ENCODE measurements at regions not wholly inside any gene's neighbourhood (a gene's known extent, or its start where the extent isn't known, plus 50 kb on each side); places are given as distances from the start of the nearest gene placed in this dataset.

DNA sequence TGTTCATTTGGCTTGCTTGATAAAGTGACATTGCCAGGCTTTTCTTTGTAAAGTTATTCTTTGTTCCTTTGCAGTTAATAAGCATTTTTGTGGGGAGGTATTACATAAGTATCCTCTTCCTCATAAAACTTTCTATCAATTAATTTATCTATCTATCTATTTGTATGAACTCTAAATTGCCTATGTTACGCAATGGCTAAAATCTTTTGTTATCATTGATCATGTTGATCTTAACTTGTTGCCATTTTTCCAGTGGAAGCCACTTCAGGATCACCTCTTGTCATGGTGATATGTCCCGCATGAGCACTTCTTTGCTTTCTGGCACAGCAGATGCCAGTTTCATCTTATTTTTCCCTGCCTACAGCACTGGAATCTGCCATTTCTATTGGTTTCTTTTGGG is 436.7 kb upstream of the KIF2A start:
- TF ChIP-seq, protein P1, sequence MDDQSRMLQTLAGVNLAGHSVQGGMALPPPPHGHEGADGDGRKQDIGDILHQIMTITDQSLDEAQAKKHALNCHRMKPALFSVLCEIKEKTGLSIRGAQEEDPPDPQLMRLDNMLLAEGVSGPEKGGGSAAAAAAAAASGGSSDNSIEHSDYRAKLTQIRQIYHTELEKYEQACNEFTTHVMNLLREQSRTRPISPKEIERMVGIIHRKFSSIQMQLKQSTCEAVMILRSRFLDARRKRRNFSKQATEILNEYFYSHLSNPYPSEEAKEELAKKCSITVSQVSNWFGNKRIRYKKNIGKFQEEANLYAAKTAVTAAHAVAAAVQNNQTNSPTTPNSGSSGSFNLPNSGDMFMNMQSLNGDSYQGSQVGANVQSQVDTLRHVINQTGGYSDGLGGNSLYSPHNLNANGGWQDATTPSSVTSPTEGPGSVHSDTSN (IDR thresholded peaks at IDR 0.05), result no peak
- TF ChIP-seq CHD4 (IDR thresholded peaks at IDR 0.05; ENCODE audit: borderline replicate concordance), result no peak
- TF ChIP-seq, protein P2, sequence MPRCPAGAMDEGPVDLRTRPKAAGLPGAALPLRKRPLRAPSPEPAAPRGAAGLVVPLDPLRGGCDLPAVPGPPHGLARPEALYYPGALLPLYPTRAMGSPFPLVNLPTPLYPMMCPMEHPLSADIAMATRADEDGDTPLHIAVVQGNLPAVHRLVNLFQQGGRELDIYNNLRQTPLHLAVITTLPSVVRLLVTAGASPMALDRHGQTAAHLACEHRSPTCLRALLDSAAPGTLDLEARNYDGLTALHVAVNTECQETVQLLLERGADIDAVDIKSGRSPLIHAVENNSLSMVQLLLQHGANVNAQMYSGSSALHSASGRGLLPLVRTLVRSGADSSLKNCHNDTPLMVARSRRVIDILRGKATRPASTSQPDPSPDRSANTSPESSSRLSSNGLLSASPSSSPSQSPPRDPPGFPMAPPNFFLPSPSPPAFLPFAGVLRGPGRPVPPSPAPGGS (IDR thresholded peaks at IDR 0.05), result no peak
- TF ChIP-seq USF2 (IDR thresholded peaks at IDR 0.05), result no peak
- no peak for TF ChIP-seq KDM5A (IDR thresholded peaks at IDR 0.05)
- no peak for TF ChIP-seq NFE2L2 (conservative IDR thresholded peaks at IDR 0.05; ENCODE audit: low read length)
- TF ChIP-seq ZNF302 (CRISPR knock-in tag; IDR thresholded peaks at IDR 0.05), result no peak
- TF ChIP-seq GATA3 (IDR thresholded peaks at IDR 0.05; ENCODE audit: borderline replicate concordance), result no peak
- no peaks in the 10 kb centered on the region for H3K4me1 ChIP-seq
- DNase-seq (ENCODE audit: low read depth in 1 of 2, low spot score in 1 of 2) (no peak), FAIRE-seq (no peak), ATAC-seq (no peak)
- H3K4me2 ChIP-seq, result no peak overlapping the region
- H3K27ac ChIP-seq, result no peak overlapping the region
- H3K4me3 ChIP-seq, result no peak overlapping the region
- ChIA-PET POLR2A (no interaction called here), CTCF (no interaction called here)
- WGBS (ENCODE audit: missing lambda C conversion rate), result 66% methylated on average over 2 of the region's 2 CpGs
- H3K9me3 ChIP-seq, result peaks cover 21% of the 10 kb centered on the region

DNA sequence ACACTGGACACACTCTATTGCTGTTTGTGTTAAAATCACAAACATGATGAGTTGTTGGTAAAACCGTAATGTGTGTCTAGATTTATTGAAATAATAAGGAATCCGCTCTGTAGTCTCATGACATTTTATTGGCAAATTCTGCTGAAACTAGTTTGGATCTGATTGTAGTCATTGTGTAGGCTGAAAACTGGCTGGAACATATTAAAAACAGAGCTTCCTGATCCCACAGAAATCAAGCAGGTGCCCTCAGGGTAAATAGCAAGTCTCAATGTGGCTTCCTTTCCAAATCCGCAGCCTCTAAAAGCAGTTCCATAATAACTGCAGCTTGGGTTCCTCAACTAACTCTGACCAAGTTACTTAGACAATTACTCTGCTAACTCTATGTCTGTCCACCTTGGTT is 427.5 kb upstream of the KIF2A start:
- TF ChIP-seq FOXS1 (CRISPR knock-in tag; IDR thresholded peaks at IDR 0.05) (no peak), GATA3 (IDR thresholded peaks at IDR 0.05; ENCODE audit: borderline replicate concordance) (no peak), HEYL (CRISPR knock-in tag; IDR thresholded peaks at IDR 0.05) (no peak), CHD4 (IDR thresholded peaks at IDR 0.05; ENCODE audit: borderline replicate concordance) (no peak), KDM5A (IDR thresholded peaks at IDR 0.05) (no peak), MAZ (IDR thresholded peaks at IDR 0.05; ENCODE audit: borderline replicate concordance, low read depth, low read length) (no peak), POLR2A (IDR thresholded peaks at IDR 0.05; ENCODE audit: low read length) (no peak), RAD21 (conservative IDR thresholded peaks at IDR 0.05 in 1 of 2, IDR thresholded peaks at IDR 0.05 in 1 of 2) (no peak), RFX5 (IDR thresholded peaks at IDR 0.05) (no peak), RARB (CRISPR knock-in tag; IDR thresholded peaks at IDR 0.05) (no peak), E2F6 (IDR thresholded peaks at IDR 0.05; ENCODE audit: borderline replicate concordance, low read depth) (no peak), HOXB13 (CRISPR knock-in tag; IDR thresholded peaks at IDR 0.05; ENCODE audit: low read depth) (no peak), CBX2 (IDR thresholded peaks at IDR 0.05; ENCODE audit: borderline replicate concordance, low read depth) (no peak), NFE2L2 (conservative IDR thresholded peaks at IDR 0.05; ENCODE audit: low read length) (no peak), SREBF2 (IDR thresholded peaks at IDR 0.05) (no peak), HES2 (IDR thresholded peaks at IDR 0.05) (no peak), NR3C1 (IDR thresholded peaks at IDR 0.05) (no peak)
- TF ChIP-seq, protein P2 (IDR thresholded peaks at IDR 0.05), result no peak
- TF ChIP-seq, protein P3, sequence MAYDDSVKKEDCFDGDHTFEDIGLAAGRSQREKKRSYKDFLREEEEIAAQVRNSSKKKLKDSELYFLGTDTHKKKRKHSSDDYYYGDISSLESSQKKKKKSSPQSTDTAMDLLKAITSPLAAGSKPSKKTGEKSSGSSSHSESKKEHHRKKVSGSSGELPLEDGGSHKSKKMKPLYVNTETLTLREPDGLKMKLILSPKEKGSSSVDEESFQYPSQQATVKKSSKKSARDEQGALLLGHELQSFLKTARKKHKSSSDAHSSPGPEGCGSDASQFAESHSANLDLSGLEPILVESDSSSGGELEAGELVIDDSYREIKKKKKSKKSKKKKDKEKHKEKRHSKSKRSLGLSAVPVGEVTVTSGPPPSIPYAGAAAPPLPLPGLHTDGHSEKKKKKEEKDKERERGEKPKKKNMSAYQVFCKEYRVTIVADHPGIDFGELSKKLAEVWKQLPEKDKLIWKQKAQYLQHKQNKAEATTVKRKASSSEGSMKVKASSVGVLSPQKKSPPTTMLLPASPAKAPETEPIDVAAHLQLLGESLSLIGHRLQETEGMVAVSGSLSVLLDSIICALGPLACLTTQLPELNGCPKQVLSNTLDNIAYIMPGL (CRISPR knock-in tag; IDR thresholded peaks at IDR 0.05; ENCODE audit: borderline replicate concordance), result no peak
- TF ChIP-seq, protein P1 (IDR thresholded peaks at IDR 0.05), result no peak

More for the DNA sequence above, 427.5 kb upstream of the KIF2A start:
- DNase-seq (ENCODE audit: low read depth in 1 of 2, low spot score in 1 of 2) (no peak), FAIRE-seq (no peak), ATAC-seq (no peak)
- POLR2A ChIA-PET, result no interaction called here
- CTCF ChIA-PET, result interaction anchor here (1.0 kb wide), 1 partner anchor 9 kb away, joined by 3 read pairs; no protein-coding TSS in a partner anchor
- H3K4me1 ChIP-seq, result no peaks in the 10 kb centered on the region
- WGBS (ENCODE audit: missing lambda C conversion rate), result 87% methylated on average over 3 of the region's 3 CpGs
- H3K4me3 ChIP-seq, result no peak overlapping the region
- H3K9me3 ChIP-seq, result 0 out of 3 replicates have a peak, but pooled peaks cover under 1% of the 10 kb centered on the region
- H3K4me2 ChIP-seq, result no peak overlapping the region
- no peak overlapping the region for H3K27ac ChIP-seq
